MCF 10A (cell line): ENCODE measurements at regions not wholly inside any gene's neighbourhood (a gene's known extent, or its start where the extent isn't known, plus 50 kb on each side); places are given as distances from the start of the nearest gene placed in this dataset.

Experiments
- BruUV-seq: library from RNA; stranded (reverse); fragments of 400-500 nt; replicated peaks from 2 replicates; lab custom pipeline; 2021; lab: Mats Ljungman, UMichigan
- CTCF ChIA-PET: fragments of 300-600 bp; sonication (Branson Sonifier 250); formaldehyde crosslinking; extraction: SDS; loops from one replicate; lab custom pipeline; 2021; ENCODE audit warnings: antibody characterized with exemption, inconsistent platforms; lab: Yijun Ruan, JAX
- POLR2A ChIA-PET: fragments of 300-600, 350-650 bp; sonication (Branson Sonifier 250); formaldehyde crosslinking; extraction: SDS; loops from one replicate; lab custom pipeline; 2020; ENCODE audit warnings: antibody characterized with exemption, inconsistent platforms; lab: Yijun Ruan, JAX
- DNase-seq: peaks from one replicate; pipeline ENCODE4 v3.0.0-alpha.2; 2018; ENCODE audit not compliant: unreplicated experiment
- H3K27ac Mint-ChIP-seq: one replicate; pipeline ENCODE4 v1.8.0; 2022; ENCODE audit warnings: mild to moderate bottlenecking, low read depth, mixed read lengths; ENCODE audit not compliant: unreplicated experiment
- H3K27me3 Mint-ChIP-seq: one replicate; pipeline ENCODE4 v1.8.0; 2022; ENCODE audit warnings: mixed read lengths; ENCODE audit not compliant: insufficient read depth, unreplicated experiment
- H3K36me3 Mint-ChIP-seq: one replicate; pipeline ENCODE4 v1.8.0; 2022; ENCODE audit warnings: mild to moderate bottlenecking, moderate library complexity, mixed read lengths; ENCODE audit not compliant: insufficient read depth, unreplicated experiment
- H3K4me1 Mint-ChIP-seq: one replicate; pipeline ENCODE4 v1.8.0; 2022; ENCODE audit warnings: mixed read lengths; ENCODE audit not compliant: insufficient read depth, unreplicated experiment
- H3K4me3 Mint-ChIP-seq: one replicate; pipeline ENCODE4 v1.8.0; 2022; ENCODE audit warnings: mild to moderate bottlenecking, moderate library complexity, mixed read lengths; ENCODE audit not compliant: unreplicated experiment
- H3K9me3 Mint-ChIP-seq: one replicate; pipeline ENCODE4 v1.8.0; 2022; ENCODE audit warnings: mixed read lengths; ENCODE audit not compliant: unreplicated experiment
- intact Hi-C: fragments of 100-400 bp; cut with micrococcal nuclease; formaldehyde crosslinking; loops from 2 replicates; pipeline ENCODE4 v1.14.1; 2022
- TF ChIP-seq, protein P1 (sequence below): fragments of 200-600 bp; IDR thresholded peaks from one replicate; pipeline ENCODE4 v1.8.0; 2022; ENCODE audit warnings: antibody characterized with exemption, mild to moderate bottlenecking; ENCODE audit not compliant: unreplicated experiment

DNA sequence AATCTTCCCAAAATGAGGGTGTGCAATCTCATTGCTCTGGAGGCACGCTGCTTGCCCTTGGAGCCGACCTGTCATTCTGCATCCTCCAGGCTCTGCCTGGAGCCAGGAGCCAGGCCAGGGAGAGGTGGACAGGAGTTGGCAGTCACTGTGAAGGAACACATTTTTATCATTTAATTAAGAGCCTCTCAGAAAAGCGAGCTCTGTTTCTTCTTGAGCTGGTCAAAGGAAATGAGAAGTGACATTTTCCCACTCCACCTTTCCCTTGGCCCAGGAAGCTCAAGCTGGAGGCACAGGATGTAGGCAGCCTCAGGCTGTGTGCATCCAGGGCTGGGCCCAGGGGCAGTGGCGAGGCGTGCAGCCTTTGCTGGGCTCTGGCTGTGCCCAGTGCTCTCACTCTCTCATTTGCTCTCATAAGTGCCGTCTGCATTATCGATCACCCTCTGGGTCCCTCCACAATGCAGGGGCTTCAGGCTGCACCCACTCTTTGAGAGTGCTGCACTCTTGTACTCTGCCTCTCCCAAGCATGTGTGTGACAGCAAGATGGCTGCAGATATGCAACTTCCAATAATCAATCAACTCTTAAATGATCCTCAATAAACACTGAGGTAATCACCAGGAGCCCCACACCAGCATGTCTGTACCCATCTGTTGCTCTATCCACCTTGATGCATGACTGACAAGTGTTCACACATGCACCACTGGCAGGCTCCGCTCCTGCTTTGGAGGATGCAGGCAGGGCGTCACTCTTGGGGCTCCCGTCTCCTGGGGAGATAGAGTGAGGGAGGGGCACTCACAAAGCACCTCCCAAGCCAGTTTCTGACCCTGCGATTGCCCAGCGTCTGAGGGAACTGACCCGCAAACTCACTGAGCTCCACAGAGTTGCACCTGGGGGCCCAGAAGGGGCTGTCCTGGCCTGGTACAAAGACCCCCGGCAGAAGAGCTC lies 171.4 kb downstream of the ZNF248 start:
- CTCF ChIA-PET = interaction anchor here (0.5 kb wide), 1 partner anchor 136 kb away, joined by 3 read pairs; no protein-coding TSS in a partner anchor
- no TSS peak for BruUV-seq

DNA sequence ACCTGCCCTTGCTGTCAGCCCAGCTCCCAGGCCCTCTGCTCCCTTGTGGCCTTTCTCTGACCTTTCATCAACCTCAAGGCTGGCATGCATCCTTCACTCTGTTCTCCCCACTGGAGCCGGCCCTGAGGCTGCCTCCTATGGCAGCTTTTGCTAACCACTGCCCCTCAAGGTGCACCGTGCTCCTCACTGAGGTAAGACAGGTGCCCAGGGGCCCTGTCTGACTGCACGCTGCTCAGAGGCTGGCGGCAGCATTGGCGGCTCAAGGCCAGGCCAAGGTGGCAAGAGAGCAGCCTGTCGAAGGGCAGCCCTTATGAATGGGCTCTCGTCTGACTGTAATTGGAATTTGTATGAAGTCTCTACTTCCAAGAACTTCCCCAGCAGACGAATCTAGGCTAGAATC lies 172.6 kb downstream of the ZNF248 start:
- Mint-ChIP-seq H3K4me3 (no peak overlapping the region), H3K4me1 (no peaks in the 10 kb centered on the region), H3K27me3 (no peaks in the 10 kb centered on the region), H3K9me3 (peaks cover 13% of the 10 kb centered on the region), H3K27ac (no peak overlapping the region), H3K36me3 (no peaks in the 10 kb centered on the region)
- intact Hi-C loops = no loop called here
- TF ChIP-seq, protein P1, sequence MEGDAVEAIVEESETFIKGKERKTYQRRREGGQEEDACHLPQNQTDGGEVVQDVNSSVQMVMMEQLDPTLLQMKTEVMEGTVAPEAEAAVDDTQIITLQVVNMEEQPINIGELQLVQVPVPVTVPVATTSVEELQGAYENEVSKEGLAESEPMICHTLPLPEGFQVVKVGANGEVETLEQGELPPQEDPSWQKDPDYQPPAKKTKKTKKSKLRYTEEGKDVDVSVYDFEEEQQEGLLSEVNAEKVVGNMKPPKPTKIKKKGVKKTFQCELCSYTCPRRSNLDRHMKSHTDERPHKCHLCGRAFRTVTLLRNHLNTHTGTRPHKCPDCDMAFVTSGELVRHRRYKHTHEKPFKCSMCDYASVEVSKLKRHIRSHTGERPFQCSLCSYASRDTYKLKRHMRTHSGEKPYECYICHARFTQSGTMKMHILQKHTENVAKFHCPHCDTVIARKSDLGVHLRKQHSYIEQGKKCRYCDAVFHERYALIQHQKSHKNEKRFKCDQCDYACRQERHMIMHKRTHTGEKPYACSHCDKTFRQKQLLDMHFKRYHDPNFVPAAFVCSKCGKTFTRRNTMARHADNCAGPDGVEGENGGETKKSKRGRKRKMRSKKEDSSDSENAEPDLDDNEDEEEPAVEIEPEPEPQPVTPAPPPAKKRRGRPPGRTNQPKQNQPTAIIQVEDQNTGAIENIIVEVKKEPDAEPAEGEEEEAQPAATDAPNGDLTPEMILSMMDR = no peak
- no peak for DNase-seq
- CTCF ChIA-PET = no interaction called here
- POLR2A ChIA-PET = no interaction called here
- BruUV-seq = no TSS peak

More for the DNA sequence above, 171.4 kb downstream of the ZNF248 start:
- H3K27ac Mint-ChIP-seq = no peak overlapping the region
- TF ChIP-seq, protein P1 = no peak
- POLR2A ChIA-PET = no interaction called here
- intact Hi-C loops = no loop called here
- H3K4me1 Mint-ChIP-seq = no peaks in the 10 kb centered on the region
- H3K4me3 Mint-ChIP-seq = no peak overlapping the region
- no peaks in the 10 kb centered on the region for H3K36me3 Mint-ChIP-seq
- DNase-seq = no peak
- peaks cover 21% of the 10 kb centered on the region for H3K9me3 Mint-ChIP-seq
- H3K27me3 Mint-ChIP-seq = no peaks in the 10 kb centered on the region

DNA sequence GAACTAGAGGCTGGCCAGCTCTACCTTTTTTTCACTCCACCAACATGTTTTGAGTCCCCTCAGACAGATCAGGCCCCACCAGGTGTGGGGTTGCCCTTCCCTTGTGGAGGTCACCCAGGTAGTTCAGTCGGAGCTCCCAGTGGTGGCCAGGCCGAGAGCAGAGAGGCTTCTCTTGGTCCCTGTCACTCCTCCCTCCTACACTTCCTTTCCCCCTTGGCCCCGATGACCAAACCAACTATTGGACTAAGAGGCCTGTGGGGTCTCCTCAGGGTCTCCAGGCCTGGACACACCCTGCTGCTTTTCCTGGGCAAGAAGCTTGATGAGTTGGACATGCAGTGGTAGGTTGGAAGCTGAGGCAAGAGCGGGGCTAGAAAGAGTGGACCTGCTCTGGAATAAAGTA lies 174.8 kb downstream of the ZNF248 start:
- no TSS peak for BruUV-seq
- H3K4me1 Mint-ChIP-seq = no peaks in the 10 kb centered on the region
- ChIA-PET CTCF (no interaction called here), POLR2A (no interaction called here)
- no peaks in the 10 kb centered on the region for H3K27me3 Mint-ChIP-seq
- no peaks in the 10 kb centered on the region for H3K36me3 Mint-ChIP-seq
- TF ChIP-seq, protein P1 = no peak
- intact Hi-C loops = no loop called here
- H3K27ac Mint-ChIP-seq = no peak overlapping the region
- peaks cover 20% of the 10 kb centered on the region for H3K9me3 Mint-ChIP-seq
- DNase-seq = no peak
- no peak overlapping the region for H3K4me3 Mint-ChIP-seq

DNA sequence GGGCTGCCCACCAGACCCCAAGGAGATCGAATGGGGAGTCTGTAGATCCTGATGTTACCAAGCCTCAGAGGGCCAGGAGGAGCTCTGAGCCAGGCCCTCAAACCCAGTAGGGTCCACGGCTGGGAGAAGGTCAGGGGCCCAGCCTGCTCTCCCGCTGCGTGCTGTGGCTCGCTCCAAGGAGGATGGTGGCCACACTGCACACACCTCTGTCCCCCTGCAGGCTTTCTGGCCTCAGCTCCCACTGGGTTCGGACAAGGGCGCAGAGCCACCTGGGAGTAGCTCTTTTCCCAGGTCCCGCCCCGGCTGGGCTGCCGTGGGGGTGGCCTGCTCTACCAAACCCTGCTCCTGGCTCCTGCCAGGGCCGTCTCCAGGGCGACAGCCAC lies 175.8 kb downstream of the ZNF248 start:
- peaks cover 18% of the 10 kb centered on the region for H3K9me3 Mint-ChIP-seq

More for the DNA sequence above, 175.8 kb downstream of the ZNF248 start:
- BruUV-seq = no TSS peak
- Mint-ChIP-seq H3K4me3 (no peak overlapping the region), H3K27ac (no peak overlapping the region), H3K36me3 (no peaks in the 10 kb centered on the region), H3K27me3 (no peaks in the 10 kb centered on the region), H3K4me1 (no peaks in the 10 kb centered on the region)
- TF ChIP-seq, protein P1 = no peak
- ChIA-PET POLR2A (no interaction called here), CTCF (no interaction called here)
- intact Hi-C loops = no loop called here
- DNase-seq = no peak
